GM12891 (cell line): ENCODE measurements at regions not wholly inside any gene's neighbourhood (a gene's known extent, or its start where the extent isn't known, plus 50 kb on each side); places are given as distances from the start of the nearest gene placed in this dataset.

Experiments used
- DNase-seq: peaks from one replicate; pipeline ENCODE4 v3.0.0; 2011; ENCODE audit warnings: low spot score; ENCODE audit not compliant: insufficient read length
- FAIRE-seq: peaks from 2 replicates; lab custom pipeline; 2011; peaks lifted over from hg19 to GRCh38; lab: Jason Lieb, UNC
- PAX5 ChIP-seq: IDR thresholded peaks from 2 replicates; pipeline ENCODE4 v1.6.1; 2011; ENCODE audit warnings: low read length, moderate library complexity, mild to moderate bottlenecking; ENCODE audit not compliant: insufficient read depth, severe bottlenecking
- POLR2A ChIP-seq: IDR thresholded peaks from 2 replicates; pipeline ENCODE4 v1.6.1; 2011; ENCODE audit warnings: low read depth, low read length, control low read depth
- POLR2AphosphoS5 ChIP-seq: IDR thresholded peaks from 2 replicates; pipeline ENCODE4 v1.6.1; 2011; ENCODE audit warnings: low read depth, low read length, control low read depth
- POU2F2 ChIP-seq: IDR thresholded peaks from 2 replicates; pipeline ENCODE4 v1.6.1; 2011; ENCODE audit warnings: low read depth, mild to moderate bottlenecking, control low read depth, low read length, moderate library complexity
- SPI1 ChIP-seq: IDR thresholded peaks from 2 replicates; pipeline ENCODE4 v1.6.1; 2011; ENCODE audit warnings: low read depth, low read length, control low read depth
- TAF1 ChIP-seq: IDR thresholded peaks from 2 replicates; pipeline ENCODE4 v1.6.1; 2011; ENCODE audit warnings: low read depth, low read length, control low read depth

- DNase-seq (no peak), FAIRE-seq (no peak)
- TF ChIP-seq SPI1 = no peak
- TF ChIP-seq PAX5 = no peak
- TF ChIP-seq POLR2AphosphoS5 = no peak
- no peak for TF ChIP-seq POU2F2
Observed at GRCh38 chr1:59176471-59176870, 120.4 kb upstream of the FGGY start.

GRCh38 chr1:59177756-59178155, 119.1 kb upstream of the FGGY start:
- TF ChIP-seq TAF1 (no peak), SPI1 (no peak), POU2F2 (no peak), POLR2A (no peak), PAX5 (no peak)
- DNase-seq (no peak), FAIRE-seq (no peak)

GRCh38 chr1:59178339-59179187, 118.3 kb upstream of the FGGY start:
- FAIRE-seq (no peak), DNase-seq (no peak)
- TF ChIP-seq POLR2A (no peak), POU2F2 (no peak), PAX5 (no peak), POLR2AphosphoS5 (no peak), SPI1 (no peak)

GRCh38 chr1:59179673-59180072, 117.2 kb upstream of the FGGY start:
- DNase-seq (no peak), FAIRE-seq (no peak)

GRCh38 chr1:59180735-59181134, 116.2 kb upstream of the FGGY start:
- DNase-seq (no peak), FAIRE-seq (no peak)
- TF ChIP-seq PAX5 (no peak), SPI1 (no peak), TAF1 (no peak), POU2F2 (no peak), POLR2AphosphoS5 (no peak), POLR2A (no peak)

More at GRCh38 chr1:59179673-59180072, 117.2 kb upstream of the FGGY start:
- TF ChIP-seq POLR2A (no peak), TAF1 (no peak), POLR2AphosphoS5 (no peak), PAX5 (no peak), SPI1 (no peak), POU2F2 (no peak)

GRCh38 chr1:59183749-59184317, 113.1 kb upstream of the FGGY start:
- FAIRE-seq (no peak), DNase-seq (no peak)
- no peak for TF ChIP-seq SPI1
- no peak for TF ChIP-seq PAX5
- no peak for TF ChIP-seq TAF1
- no peak for TF ChIP-seq POU2F2
- TF ChIP-seq POLR2AphosphoS5 = no peak
- TF ChIP-seq POLR2A = no peak

GRCh38 chr1:59184365-59184905, 112.5 kb upstream of the FGGY start:
- TF ChIP-seq POLR2A (no peak), POLR2AphosphoS5 (no peak), PAX5 (no peak), SPI1 (no peak), POU2F2 (no peak), TAF1 (no peak)
- no peak for DNase-seq
- FAIRE-seq = no peak

- FAIRE-seq (no peak), DNase-seq (no peak)
- TF ChIP-seq SPI1 = no peak
- TF ChIP-seq POLR2A = no peak
- no peak for TF ChIP-seq POLR2AphosphoS5
- TF ChIP-seq POU2F2 = no peak
- TF ChIP-seq PAX5 = no peak
- no peak for TF ChIP-seq TAF1
Observed at GRCh38 chr1:59185163-59185860, 111.6 kb upstream of the FGGY start.

GRCh38 chr1:59186656-59187055, 110.2 kb upstream of the FGGY start:
- no peak for FAIRE-seq
- TF ChIP-seq POU2F2 = no peak
- TF ChIP-seq TAF1 = no peak
- TF ChIP-seq PAX5 = no peak
- no peak for TF ChIP-seq POLR2AphosphoS5
- DNase-seq = no peak
